ENCODE measurements at regions not wholly inside any gene's neighbourhood (a gene's known extent, or its start where the extent isn't known, plus 50 kb on each side); places are given as distances from the start of the nearest gene placed in this dataset.

DNA sequence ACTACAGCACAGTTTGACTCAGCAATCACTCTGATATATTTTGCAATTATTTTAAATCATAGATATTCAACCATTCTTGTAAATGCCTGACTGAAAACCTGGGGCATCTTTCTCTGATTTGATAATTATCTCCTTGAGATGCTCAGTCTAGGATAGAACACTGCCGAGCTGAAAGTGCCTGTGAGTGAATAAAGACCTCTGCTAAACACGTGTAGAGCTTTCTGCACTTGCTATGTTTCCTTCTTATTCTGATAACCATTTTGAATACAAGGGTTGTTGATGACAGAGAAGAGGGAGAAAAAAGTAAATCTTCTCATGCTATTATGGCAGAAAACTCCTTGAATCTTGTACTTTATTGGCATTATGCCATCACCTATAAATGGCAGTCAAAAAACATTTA, 1843.4 kb upstream of the IGFBP7 start (continued):
- no peak for TF ChIP-seq PRDM15 (CRISPR knock-in tag; IDR thresholded peaks at IDR 0.05)
- no peak for TF ChIP-seq MYBL2 (CRISPR knock-in tag; IDR thresholded peaks at IDR 0.05)
- TF ChIP-seq ATF3 (CRISPR knock-in tag; conservative IDR thresholded peaks at IDR 0.05): no peak

DNA sequence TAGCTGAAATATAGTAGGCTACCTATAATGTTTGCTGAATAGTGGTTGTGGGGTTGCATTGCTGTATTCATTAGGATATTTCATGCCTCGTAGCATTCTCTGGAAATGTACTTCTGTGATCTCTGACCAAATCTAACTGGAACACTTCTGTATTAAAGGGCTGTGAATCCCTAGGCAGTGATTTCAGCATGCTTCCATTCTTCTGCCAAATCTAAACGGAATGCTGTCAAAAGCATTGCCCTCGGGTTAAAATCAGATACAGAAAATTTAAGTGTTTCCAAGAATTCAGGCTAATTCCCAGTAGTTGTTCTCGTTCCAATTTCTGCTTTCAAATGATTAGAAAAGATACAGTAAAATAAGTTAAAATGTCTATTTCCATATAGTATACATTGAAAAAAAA, 1847.5 kb upstream of the IGFBP7 start:
- ATAC-seq (no peak), DNase-seq (ENCODE audit: low spot score) (no peak)
- no peaks in the 10 kb centered on the region for H3K4me1 Mint-ChIP-seq
- no peaks in the 10 kb centered on the region for H3K36me3 Mint-ChIP-seq
- H3K4me3 Mint-ChIP-seq: no peak overlapping the region
- H3K27me3 Mint-ChIP-seq (ENCODE audit: low read depth): no peaks in the 10 kb centered on the region
- POLR2A ChIA-PET: no interaction called here
- CTCF ChIA-PET: no interaction called here
- H3K27ac Mint-ChIP-seq: no peak overlapping the region
- TF ChIP-seq RELA (CRISPR knock-in tag; IDR thresholded peaks at IDR 0.05; ENCODE audit: borderline replicate concordance): no peak
- no peaks in the 10 kb centered on the region for H3K9me3 Mint-ChIP-seq

- no peaks in the 10 kb centered on the region for H3K4me1 Mint-ChIP-seq
- ATAC-seq (no peak), DNase-seq (ENCODE audit: low spot score) (no peak)
- CTCF ChIA-PET: no interaction called here
- POLR2A ChIA-PET: no interaction called here
- TF ChIP-seq RELA (CRISPR knock-in tag; IDR thresholded peaks at IDR 0.05; ENCODE audit: borderline replicate concordance) (no peak), FOXK1 (CRISPR knock-in tag; IDR thresholded peaks at IDR 0.05) (no peak), EMX1 (CRISPR knock-in tag; IDR thresholded peaks at IDR 0.05) (no peak), CBFB (CRISPR knock-in tag; IDR thresholded peaks at IDR 0.05; ENCODE audit: low read depth) (no peak), HMGXB4 (CRISPR knock-in tag; IDR thresholded peaks at IDR 0.05) (no peak), ZBTB21 (CRISPR knock-in tag; IDR thresholded peaks at IDR 0.05; ENCODE audit: borderline replicate concordance) (no peak), NFE2L1 (CRISPR knock-in tag; IDR thresholded peaks at IDR 0.05) (no peak), ATF6 (CRISPR knock-in tag; IDR thresholded peaks at IDR 0.05) (no peak), CREM (CRISPR knock-in tag; IDR thresholded peaks at IDR 0.05) (no peak)
- TF ChIP-seq, protein P1, sequence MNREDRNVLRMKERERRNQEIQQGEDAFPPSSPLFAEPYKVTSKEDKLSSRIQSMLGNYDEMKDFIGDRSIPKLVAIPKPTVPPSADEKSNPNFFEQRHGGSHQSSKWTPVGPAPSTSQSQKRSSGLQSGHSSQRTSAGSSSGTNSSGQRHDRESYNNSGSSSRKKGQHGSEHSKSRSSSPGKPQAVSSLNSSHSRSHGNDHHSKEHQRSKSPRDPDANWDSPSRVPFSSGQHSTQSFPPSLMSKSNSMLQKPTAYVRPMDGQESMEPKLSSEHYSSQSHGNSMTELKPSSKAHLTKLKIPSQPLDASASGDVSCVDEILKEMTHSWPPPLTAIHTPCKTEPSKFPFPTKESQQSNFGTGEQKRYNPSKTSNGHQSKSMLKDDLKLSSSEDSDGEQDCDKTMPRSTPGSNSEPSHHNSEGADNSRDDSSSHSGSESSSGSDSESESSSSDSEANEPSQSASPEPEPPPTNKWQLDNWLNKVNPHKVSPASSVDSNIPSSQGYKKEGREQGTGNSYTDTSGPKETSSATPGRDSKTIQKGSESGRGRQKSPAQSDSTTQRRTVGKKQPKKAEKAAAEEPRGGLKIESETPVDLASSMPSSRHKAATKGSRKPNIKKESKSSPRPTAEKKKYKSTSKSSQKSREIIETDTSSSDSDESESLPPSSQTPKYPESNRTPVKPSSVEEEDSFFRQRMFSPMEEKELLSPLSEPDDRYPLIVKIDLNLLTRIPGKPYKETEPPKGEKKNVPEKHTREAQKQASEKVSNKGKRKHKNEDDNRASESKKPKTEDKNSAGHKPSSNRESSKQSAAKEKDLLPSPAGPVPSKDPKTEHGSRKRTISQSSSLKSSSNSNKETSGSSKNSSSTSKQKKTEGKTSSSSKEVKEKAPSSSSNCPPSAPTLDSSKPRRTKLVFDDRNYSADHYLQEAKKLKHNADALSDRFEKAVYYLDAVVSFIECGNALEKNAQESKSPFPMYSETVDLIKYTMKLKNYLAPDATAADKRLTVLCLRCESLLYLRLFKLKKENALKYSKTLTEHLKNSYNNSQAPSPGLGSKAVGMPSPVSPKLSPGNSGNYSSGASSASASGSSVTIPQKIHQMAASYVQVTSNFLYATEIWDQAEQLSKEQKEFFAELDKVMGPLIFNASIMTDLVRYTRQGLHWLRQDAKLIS (CRISPR knock-in tag; IDR thresholded peaks at IDR 0.05; ENCODE audit: borderline replicate concordance): no peak
- H3K4me3 Mint-ChIP-seq: no peak overlapping the region
- H3K36me3 Mint-ChIP-seq: no peaks in the 10 kb centered on the region
- no peak overlapping the region for H3K27ac Mint-ChIP-seq
- no peaks in the 10 kb centered on the region for H3K27me3 Mint-ChIP-seq (ENCODE audit: low read depth)
- H3K9me3 Mint-ChIP-seq: no peaks in the 10 kb centered on the region
These were observed 1851.1 kb upstream of the IGFBP7 start for GRCh38 chr4:58961283-58961682.

Data from WTC11 (cell line).